Neural cell (in vitro differentiated cells): ENCODE measurements at regions not wholly inside any gene's neighbourhood (a gene's known extent, or its start where the extent isn't known, plus 50 kb on each side); places are given as distances from the start of the nearest gene placed in this dataset.

Experiments used
- CTCF ChIP-seq: fragments of 450-650 bp; IDR thresholded peaks from 2 replicates; pipeline ENCODE4 v1.5.1; 2014; ENCODE audit warnings: antibody characterized with exemption, mild to moderate bottlenecking, moderate library complexity; ENCODE audit not compliant: poor library complexity, severe bottlenecking
- EP300 ChIP-seq: fragments of 450-650 bp; conservative IDR thresholded peaks from 2 replicates; pipeline ENCODE4 v1.6.1; 2014; ENCODE audit warnings: antibody characterized with exemption, mild to moderate bottlenecking, moderate library complexity; ENCODE audit not compliant: poor library complexity, severe bottlenecking
- MXI1 ChIP-seq: fragments of 450-650 bp; conservative IDR thresholded peaks from 2 replicates; pipeline ENCODE4 v1.6.1; 2014; ENCODE audit warnings: antibody characterized with exemption, mild to moderate bottlenecking; ENCODE audit not compliant: poor library complexity, severe bottlenecking
- RAD21 ChIP-seq: fragments of 450-650 bp; conservative IDR thresholded peaks from 2 replicates; pipeline ENCODE4 v1.6.1; 2014; ENCODE audit warnings: antibody characterized with exemption, mild to moderate bottlenecking, moderate library complexity

GRCh38 chr2:157936406-157936805 is 60.3 kb upstream of the ACVR1 start:
- TF ChIP-seq CTCF (no peak), EP300 (no peak), MXI1 (no peak), RAD21 (no peak)
